ENCODE measurements at regions not wholly inside any gene's neighbourhood (a gene's known extent, or its start where the extent isn't known, plus 50 kb on each side); places are given as distances from the start of the nearest gene placed in this dataset.
A peak's percentile ranks its signal among the peaks of the same experiment; 100 is the strongest.

GRCh38 chr2:219692521-219692920 lies 65.1 kb downstream of the SLC4A3 start:
- no peak for TF ChIP-seq CTCF (IDR thresholded peaks at IDR 0.05; ENCODE audit: borderline replicate concordance)
- H3K4me3 ChIP-seq: no peak overlapping the region
- H3K36me3 ChIP-seq: no peaks in the 10 kb centered on the region
- no peak overlapping the region for H3K27ac ChIP-seq (replicated peaks)
- peaks cover 16% of the 10 kb centered on the region for H3K27me3 ChIP-seq (ENCODE audit: low read depth)
- DNase-seq: no peak
- intact Hi-C loops (cut with micrococcal nuclease): no loop called here
- H3K9me3 ChIP-seq (replicated peaks): no peaks in the 10 kb centered on the region
- peaks cover 15% of the 10 kb centered on the region for H3K4me1 ChIP-seq

- Histone ChIP-seq H3K4me3 (no peak overlapping the region), H3K27ac (replicated peaks) (no peak overlapping the region), H3K36me3 (no peaks in the 10 kb centered on the region), H3K9me3 (replicated peaks) (no peaks in the 10 kb centered on the region), H3K4me1 (peaks cover 16% of the 10 kb centered on the region), H3K27me3 (ENCODE audit: low read depth) (peaks cover 5% of the 10 kb centered on the region)
- intact Hi-C loops (cut with micrococcal nuclease): no loop called here
- TF ChIP-seq CTCF (IDR thresholded peaks at IDR 0.05; ENCODE audit: borderline replicate concordance): no peak
- DNase-seq: no peak
Measured at GRCh38 chr2:219695145-219695709, 67.8 kb downstream of the SLC4A3 start.

DNA sequence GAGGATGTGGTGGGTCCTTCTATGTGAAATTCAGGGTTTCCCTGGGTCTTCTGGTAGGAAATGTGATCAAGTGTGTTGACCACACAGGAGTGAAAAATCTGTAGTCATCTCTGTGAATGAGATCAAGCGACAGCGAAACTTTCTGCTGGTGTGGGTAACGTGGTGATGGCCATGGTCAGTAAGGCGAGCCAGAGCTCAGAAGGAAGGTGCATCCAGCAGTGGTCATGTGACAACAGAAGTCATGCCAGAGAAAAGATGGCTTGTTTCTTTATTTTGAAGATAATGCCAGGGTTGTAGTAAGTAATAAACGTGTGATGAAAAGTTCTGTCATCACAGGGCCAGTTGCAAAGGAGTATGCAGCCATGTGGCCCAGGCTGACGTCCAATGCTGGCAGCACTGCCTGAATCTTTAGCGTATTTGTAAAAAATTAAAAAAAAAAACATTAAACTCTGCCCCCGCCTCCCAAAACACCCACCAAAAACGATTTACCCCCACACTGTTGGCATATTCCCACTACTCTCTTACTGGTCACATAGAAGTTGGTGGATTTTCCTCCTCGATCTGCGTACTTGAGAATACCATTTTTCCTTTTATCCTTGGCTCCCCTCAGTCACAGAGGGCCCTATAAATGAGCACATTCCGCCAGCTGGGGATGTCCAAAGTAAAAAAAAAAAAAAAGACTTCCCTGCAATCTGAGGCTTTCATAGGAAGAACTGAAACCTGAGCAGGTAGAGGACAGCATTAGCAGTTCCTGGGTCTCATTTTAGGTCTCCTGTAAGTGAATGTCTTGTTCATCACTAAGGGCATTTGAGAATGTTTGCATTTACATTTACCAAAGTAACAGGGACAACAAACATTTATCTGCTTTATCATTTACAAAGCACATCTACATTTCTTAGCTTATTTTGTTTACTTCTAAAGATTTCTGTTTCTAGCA lies 70.6 kb downstream of the SLC4A3 start:
- DNase-seq: no peak
- intact Hi-C loops (cut with micrococcal nuclease): no loop called here

GRCh38 chr2:219698748-219699439 lies 71.5 kb downstream of the SLC4A3 start:
- TF ChIP-seq CTCF (IDR thresholded peaks at IDR 0.05; ENCODE audit: borderline replicate concordance): no peak
- Histone ChIP-seq H3K36me3 (no peaks in the 10 kb centered on the region), H3K4me1 (peaks cover 44% of the 10 kb centered on the region), H3K9me3 (replicated peaks) (no peaks in the 10 kb centered on the region), H3K4me3 (no peak overlapping the region), H3K27me3 (ENCODE audit: low read depth) (peaks cover 4% of the 10 kb centered on the region), H3K27ac (replicated peaks) (no peak overlapping the region)
- intact Hi-C loops (cut with micrococcal nuclease): no loop called here
- no peak for DNase-seq

More for the DNA sequence above, 70.6 kb downstream of the SLC4A3 start:
- Histone ChIP-seq H3K36me3 (no peaks in the 10 kb centered on the region), H3K4me1 (peaks cover 36% of the 10 kb centered on the region), H3K27me3 (ENCODE audit: low read depth) (peaks cover 4% of the 10 kb centered on the region), H3K27ac (replicated peaks) (peak overlapping the region; percentile 54), H3K9me3 (replicated peaks) (no peaks in the 10 kb centered on the region), H3K4me3 (no peak overlapping the region)
- TF ChIP-seq CTCF (IDR thresholded peaks at IDR 0.05; ENCODE audit: borderline replicate concordance): no peak

DNA sequence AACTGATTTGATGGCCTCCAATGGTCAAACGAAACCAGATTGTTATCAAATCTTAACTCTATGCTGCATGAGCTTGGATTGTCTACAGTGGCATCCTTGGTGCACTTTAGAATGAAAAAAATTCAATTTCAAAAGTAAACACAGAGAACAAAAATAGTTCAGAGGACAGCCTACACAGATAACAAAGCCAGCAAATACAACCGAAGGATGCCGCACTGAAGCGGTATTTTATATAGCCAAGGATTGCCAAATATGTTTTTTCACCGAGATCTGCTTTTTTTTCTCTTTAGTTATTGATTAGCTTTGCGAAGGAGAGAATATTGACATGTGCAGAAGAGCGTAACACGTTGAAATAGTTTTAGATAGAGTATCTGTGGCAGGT lies 72.0 kb downstream of the SLC4A3 start:
- no peak for TF ChIP-seq CTCF (IDR thresholded peaks at IDR 0.05; ENCODE audit: borderline replicate concordance)
- no peaks in the 10 kb centered on the region for H3K9me3 ChIP-seq (replicated peaks)
- peaks cover 50% of the 10 kb centered on the region for H3K4me1 ChIP-seq
- H3K4me3 ChIP-seq: no peak overlapping the region
- no peak for DNase-seq
- no peaks in the 10 kb centered on the region for H3K36me3 ChIP-seq
- H3K27ac ChIP-seq (replicated peaks): no peak overlapping the region
- intact Hi-C loops (cut with micrococcal nuclease): no loop called here
- H3K27me3 ChIP-seq (ENCODE audit: low read depth): peaks cover 4% of the 10 kb centered on the region
